ENCODE measurements at regions not wholly inside any gene's neighbourhood (a gene's known extent, or its start where the extent isn't known, plus 50 kb on each side); places are given as distances from the start of the nearest gene placed in this dataset.

GRCh38 chr2:234858790-234859329 is 93.0 kb upstream of the SH3BP4 start:
- no peak for TF ChIP-seq EZH2phosphoT487 (IDR thresholded peaks at IDR 0.05; ENCODE audit: borderline replicate concordance, low read length)
- TF ChIP-seq EZH2 (IDR thresholded peaks at IDR 0.05; ENCODE audit: low read length, unreplicated experiment), result no peak
- no peak for TF ChIP-seq CTCF (conservative IDR thresholded peaks at IDR 0.05; ENCODE audit: low read depth, low read length)

GRCh38 chr2:234858145-234858544 is 93.7 kb upstream of the SH3BP4 start:
- no TSS peak for BruUV-seq (replicated peaks)
- Histone ChIP-seq H3F3A (ENCODE audit: low read length, unreplicated experiment) (no peaks in the 10 kb centered on the region), H2AFZ (ENCODE audit: low read length) (no peak overlapping the region), H3K4me2 (ENCODE audit: low read length) (no peak overlapping the region), H3K27ac (ENCODE audit: low read length) (no peak overlapping the region), H4K20me1 (ENCODE audit: low read length) (no peaks in the 10 kb centered on the region), H3K27me3 (ENCODE audit: low read length) (no peaks in the 10 kb centered on the region), H3K4me3 (ENCODE audit: low read length) (no peak overlapping the region), H3K4me1 (ENCODE audit: insufficient read depth, low read length) (peaks cover 2% of the 10 kb centered on the region; the same call in 1 of the 2 replicates), H3K9ac (ENCODE audit: low read length) (no peak overlapping the region), H3K9me2 (replicated peaks; ENCODE audit: low read length) (no peaks in the 10 kb centered on the region), H3K79me2 (ENCODE audit: low read length) (no peaks in the 10 kb centered on the region), H3K36me3 (ENCODE audit: low read depth, low read length) (no peaks in the 10 kb centered on the region), H3K9me3 (ENCODE audit: low read length) (no peaks in the 10 kb centered on the region)
- ATAC-seq (no peak), DNase-seq (no peak)
- TF ChIP-seq EZH2 (IDR thresholded peaks at IDR 0.05; ENCODE audit: low read length, unreplicated experiment) (no peak), CTCF (conservative IDR thresholded peaks at IDR 0.05; ENCODE audit: low read depth, low read length) (no peak), EZH2phosphoT487 (IDR thresholded peaks at IDR 0.05; ENCODE audit: borderline replicate concordance, low read length) (no peak)
- intact Hi-C loops (cut with micrococcal nuclease), result no loop called here
- CTCF ChIA-PET, result no interaction called here
- POLR2A ChIA-PET (ENCODE audit: unreplicated experiment), result interaction anchor here (0.6 kb wide), 1 partner anchor 22 kb away, joined by 3 read pairs; no protein-coding TSS in a partner anchor

More at GRCh38 chr2:234858790-234859329, 93.0 kb upstream of the SH3BP4 start:
- Histone ChIP-seq H3K4me3 (ENCODE audit: low read length) (no peak overlapping the region), H3K79me2 (ENCODE audit: low read length) (no peaks in the 10 kb centered on the region), H3K36me3 (ENCODE audit: low read depth, low read length) (no peaks in the 10 kb centered on the region), H4K20me1 (ENCODE audit: low read length) (no peaks in the 10 kb centered on the region), H2AFZ (ENCODE audit: low read length) (no peak overlapping the region), H3K4me1 (ENCODE audit: insufficient read depth, low read length) (peaks cover 9% of the 10 kb centered on the region; the same call in 1 of the 2 replicates), H3K9me3 (ENCODE audit: low read length) (no peaks in the 10 kb centered on the region), H3K27me3 (ENCODE audit: low read length) (no peaks in the 10 kb centered on the region), H3K9me2 (replicated peaks; ENCODE audit: low read length) (no peaks in the 10 kb centered on the region), H3K9ac (ENCODE audit: low read length) (no peak overlapping the region), H3F3A (ENCODE audit: low read length, unreplicated experiment) (no peaks in the 10 kb centered on the region), H3K4me2 (ENCODE audit: low read length) (no peak overlapping the region), H3K27ac (ENCODE audit: low read length) (no peak overlapping the region)
- BruUV-seq (replicated peaks), result no TSS peak
- intact Hi-C loops (cut with micrococcal nuclease), result no loop called here
- no peak for ATAC-seq
- CTCF ChIA-PET, result no interaction called here
- no peak for DNase-seq
- POLR2A ChIA-PET (ENCODE audit: unreplicated experiment), result no interaction called here

GRCh38 chr2:234853729-234854128 is 98.1 kb upstream of the SH3BP4 start:
- DNase-seq (no peak), ATAC-seq (no peak)
- ChIA-PET POLR2A (ENCODE audit: unreplicated experiment) (no interaction called here), CTCF (no interaction called here)
- intact Hi-C loops (cut with micrococcal nuclease), result no loop called here
- Histone ChIP-seq H3K9me2 (replicated peaks; ENCODE audit: low read length) (no peaks in the 10 kb centered on the region), H3K36me3 (ENCODE audit: low read depth, low read length) (no peaks in the 10 kb centered on the region), H4K20me1 (ENCODE audit: low read length) (no peaks in the 10 kb centered on the region), H3K4me2 (ENCODE audit: low read length) (no peak overlapping the region), H3K9me3 (ENCODE audit: low read length) (no peaks in the 10 kb centered on the region), H3K27me3 (ENCODE audit: low read length) (no peaks in the 10 kb centered on the region), H3K4me1 (ENCODE audit: insufficient read depth, low read length) (no peaks in the 10 kb centered on the region), H3K9ac (ENCODE audit: low read length) (no peak overlapping the region), H3F3A (ENCODE audit: low read length, unreplicated experiment) (no peaks in the 10 kb centered on the region), H2AFZ (ENCODE audit: low read length) (no peak overlapping the region), H3K4me3 (ENCODE audit: low read length) (no peak overlapping the region), H3K79me2 (ENCODE audit: low read length) (no peaks in the 10 kb centered on the region), H3K27ac (ENCODE audit: low read length) (no peak overlapping the region)
- TF ChIP-seq CTCF (conservative IDR thresholded peaks at IDR 0.05; ENCODE audit: low read depth, low read length) (no peak), EZH2phosphoT487 (IDR thresholded peaks at IDR 0.05; ENCODE audit: borderline replicate concordance, low read length) (no peak), EZH2 (IDR thresholded peaks at IDR 0.05; ENCODE audit: low read length, unreplicated experiment) (no peak)
- BruUV-seq (replicated peaks), result no TSS peak
